B cell (primary cell): ENCODE measurements at regions not wholly inside any gene's neighbourhood (a gene's known extent, or its start where the extent isn't known, plus 50 kb on each side); places are given as distances from the start of the nearest gene placed in this dataset.

Experiments used
- EZH2 ChIP-seq: IDR thresholded peaks from 2 replicates; pipeline ENCODE4 v1.6.1; 2012; ENCODE audit warnings: borderline replicate concordance, low read depth, mild to moderate bottlenecking, moderate library complexity, low read length; ENCODE audit not compliant: insufficient read depth, poor library complexity, severe bottlenecking
- TF ChIP-seq, protein P1 (sequence below): fragments of 200-600 bp; IDR thresholded peaks from one replicate; pipeline ENCODE4 v1.8.0; 2022; ENCODE audit warnings: antibody characterized with exemption, mild to moderate bottlenecking

DNA sequence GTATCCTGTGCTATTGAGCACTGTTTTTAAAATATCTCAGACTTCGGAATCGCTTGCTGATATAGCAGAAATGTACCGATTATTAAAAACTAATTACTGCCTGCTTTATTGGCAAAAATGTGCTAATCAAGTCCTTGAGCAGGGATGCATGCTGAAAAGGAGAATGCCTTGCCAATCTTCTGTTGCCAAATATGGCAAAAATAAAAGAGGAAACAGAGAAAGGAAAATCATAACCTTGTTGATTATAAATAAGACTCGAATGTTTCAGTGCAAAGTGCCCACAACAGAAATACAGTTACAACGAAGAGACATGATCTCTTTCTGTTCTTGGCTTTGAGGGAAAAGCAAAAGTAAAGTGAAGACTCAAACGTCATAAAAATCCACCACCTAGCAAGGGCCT, 248.5 kb downstream of the TMEM182 start:
- TF ChIP-seq EZH2 = no peak
- TF ChIP-seq, protein P1, sequence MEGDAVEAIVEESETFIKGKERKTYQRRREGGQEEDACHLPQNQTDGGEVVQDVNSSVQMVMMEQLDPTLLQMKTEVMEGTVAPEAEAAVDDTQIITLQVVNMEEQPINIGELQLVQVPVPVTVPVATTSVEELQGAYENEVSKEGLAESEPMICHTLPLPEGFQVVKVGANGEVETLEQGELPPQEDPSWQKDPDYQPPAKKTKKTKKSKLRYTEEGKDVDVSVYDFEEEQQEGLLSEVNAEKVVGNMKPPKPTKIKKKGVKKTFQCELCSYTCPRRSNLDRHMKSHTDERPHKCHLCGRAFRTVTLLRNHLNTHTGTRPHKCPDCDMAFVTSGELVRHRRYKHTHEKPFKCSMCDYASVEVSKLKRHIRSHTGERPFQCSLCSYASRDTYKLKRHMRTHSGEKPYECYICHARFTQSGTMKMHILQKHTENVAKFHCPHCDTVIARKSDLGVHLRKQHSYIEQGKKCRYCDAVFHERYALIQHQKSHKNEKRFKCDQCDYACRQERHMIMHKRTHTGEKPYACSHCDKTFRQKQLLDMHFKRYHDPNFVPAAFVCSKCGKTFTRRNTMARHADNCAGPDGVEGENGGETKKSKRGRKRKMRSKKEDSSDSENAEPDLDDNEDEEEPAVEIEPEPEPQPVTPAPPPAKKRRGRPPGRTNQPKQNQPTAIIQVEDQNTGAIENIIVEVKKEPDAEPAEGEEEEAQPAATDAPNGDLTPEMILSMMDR = no peak
